ENCODE measurements at regions not wholly inside any gene's neighbourhood (a gene's known extent, or its start where the extent isn't known, plus 50 kb on each side); places are given as distances from the start of the nearest gene placed in this dataset.

DNA sequence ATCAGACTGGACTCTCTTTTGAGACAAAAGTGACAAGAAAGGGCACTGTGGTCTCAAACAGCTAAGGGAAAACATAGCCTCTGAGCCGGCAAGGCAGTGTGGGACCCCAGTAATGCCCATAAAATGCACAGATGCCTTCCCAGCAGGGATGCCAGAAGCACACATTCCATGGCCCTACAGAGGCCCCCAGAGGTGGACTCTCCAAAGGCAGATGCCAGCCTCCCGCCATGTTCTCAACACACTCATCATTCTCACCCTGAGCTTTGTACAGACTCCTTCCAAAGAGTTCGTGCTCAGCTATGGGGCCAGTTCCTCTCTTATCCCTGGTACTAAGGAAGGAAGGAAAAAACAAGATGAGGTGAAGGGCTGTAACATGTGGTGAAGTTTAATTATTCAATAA, 67.1 kb upstream of the ATP12A start:
- no peak overlapping the region for H3K27ac Mint-ChIP-seq (ENCODE audit: unreplicated experiment)
- no peaks in the 10 kb centered on the region for H3K9me3 Mint-ChIP-seq (ENCODE audit: low read depth)
- H3K27me3 Mint-ChIP-seq (ENCODE audit: low read depth): no peaks in the 10 kb centered on the region
- H3K36me3 Mint-ChIP-seq (ENCODE audit: low read depth): no peaks in the 10 kb centered on the region
- no peak overlapping the region for H3K4me3 Mint-ChIP-seq (ENCODE audit: unreplicated experiment)
- TF ChIP-seq, protein P1, sequence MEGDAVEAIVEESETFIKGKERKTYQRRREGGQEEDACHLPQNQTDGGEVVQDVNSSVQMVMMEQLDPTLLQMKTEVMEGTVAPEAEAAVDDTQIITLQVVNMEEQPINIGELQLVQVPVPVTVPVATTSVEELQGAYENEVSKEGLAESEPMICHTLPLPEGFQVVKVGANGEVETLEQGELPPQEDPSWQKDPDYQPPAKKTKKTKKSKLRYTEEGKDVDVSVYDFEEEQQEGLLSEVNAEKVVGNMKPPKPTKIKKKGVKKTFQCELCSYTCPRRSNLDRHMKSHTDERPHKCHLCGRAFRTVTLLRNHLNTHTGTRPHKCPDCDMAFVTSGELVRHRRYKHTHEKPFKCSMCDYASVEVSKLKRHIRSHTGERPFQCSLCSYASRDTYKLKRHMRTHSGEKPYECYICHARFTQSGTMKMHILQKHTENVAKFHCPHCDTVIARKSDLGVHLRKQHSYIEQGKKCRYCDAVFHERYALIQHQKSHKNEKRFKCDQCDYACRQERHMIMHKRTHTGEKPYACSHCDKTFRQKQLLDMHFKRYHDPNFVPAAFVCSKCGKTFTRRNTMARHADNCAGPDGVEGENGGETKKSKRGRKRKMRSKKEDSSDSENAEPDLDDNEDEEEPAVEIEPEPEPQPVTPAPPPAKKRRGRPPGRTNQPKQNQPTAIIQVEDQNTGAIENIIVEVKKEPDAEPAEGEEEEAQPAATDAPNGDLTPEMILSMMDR (IDR thresholded peaks at IDR 0.05): no peak
- no peaks in the 10 kb centered on the region for H3K4me1 Mint-ChIP-seq (ENCODE audit: low read depth)
- DNase-seq (ENCODE audit: low spot score): no peak

DNA sequence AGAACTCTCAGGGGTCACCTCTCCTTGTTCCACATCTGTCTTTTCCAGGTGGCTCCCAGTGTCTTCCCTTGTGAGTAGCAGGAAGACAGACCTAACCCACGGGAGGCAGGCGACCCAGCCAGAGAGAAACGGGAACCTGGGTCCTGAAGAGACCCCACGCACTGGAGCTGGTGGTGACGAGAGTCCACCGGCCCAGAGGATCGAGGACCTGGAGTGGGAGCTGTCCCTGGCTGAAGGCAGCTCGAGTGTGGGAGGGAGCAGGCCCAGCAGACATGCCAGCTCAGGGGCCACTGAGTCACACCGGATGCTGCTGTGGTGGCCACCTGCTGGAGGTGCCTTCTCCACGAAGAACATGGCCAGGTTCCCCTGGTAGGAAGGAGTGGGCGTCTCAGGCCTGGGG, 66.5 kb upstream of the ATP12A start:
- H3K4me3 Mint-ChIP-seq (ENCODE audit: unreplicated experiment): no peak overlapping the region
- no peak for DNase-seq (ENCODE audit: low spot score)
- no peaks in the 10 kb centered on the region for H3K9me3 Mint-ChIP-seq (ENCODE audit: low read depth)

DNA sequence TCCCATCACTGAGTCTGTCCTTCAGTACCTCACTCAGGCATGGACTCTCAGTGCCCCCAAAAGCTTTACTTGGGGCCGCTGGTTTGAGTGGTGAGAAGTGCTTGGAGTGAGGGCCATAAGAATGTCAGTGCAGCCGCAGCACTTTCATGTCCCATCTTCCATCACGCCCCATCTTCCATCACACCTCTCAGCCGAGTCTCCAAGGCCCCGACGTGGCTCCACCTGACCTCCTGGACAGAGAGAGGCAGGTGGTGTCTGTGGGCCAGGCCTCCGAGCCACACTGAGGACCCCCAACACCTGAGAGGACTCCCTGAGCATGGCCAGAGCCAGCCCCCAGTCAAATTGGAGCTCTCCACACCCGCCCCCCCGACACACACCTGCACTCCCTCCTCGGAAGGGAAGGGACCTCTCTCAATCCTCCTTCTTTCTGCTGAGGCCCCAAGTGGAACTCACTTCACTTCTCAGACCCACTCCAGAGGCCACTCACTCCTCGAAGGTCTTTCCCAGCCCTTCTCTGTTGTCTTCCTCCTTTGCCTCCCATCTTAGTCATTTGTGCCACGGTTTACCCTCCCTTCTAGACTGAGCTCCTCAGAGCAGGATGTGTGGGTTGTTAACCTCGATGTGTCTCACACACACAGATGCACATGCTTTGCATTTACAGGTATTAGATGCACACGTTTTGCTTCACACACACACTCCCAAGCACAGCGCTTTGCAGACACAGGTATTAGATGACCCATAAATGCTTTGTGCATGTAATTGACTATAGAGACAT, 65.7 kb upstream of the ATP12A start:
- Mint-ChIP-seq H3K27ac (ENCODE audit: unreplicated experiment) (no peak overlapping the region), H3K4me3 (ENCODE audit: unreplicated experiment) (no peak overlapping the region), H3K9me3 (ENCODE audit: low read depth) (no peaks in the 10 kb centered on the region), H3K27me3 (ENCODE audit: low read depth) (no peaks in the 10 kb centered on the region), H3K36me3 (ENCODE audit: low read depth) (no peaks in the 10 kb centered on the region), H3K4me1 (ENCODE audit: low read depth) (no peaks in the 10 kb centered on the region)
- TF ChIP-seq, protein P1 (IDR thresholded peaks at IDR 0.05): no peak
- no peak for DNase-seq (ENCODE audit: low spot score)

More for the DNA sequence above, 66.5 kb upstream of the ATP12A start:
- H3K36me3 Mint-ChIP-seq (ENCODE audit: low read depth): no peaks in the 10 kb centered on the region
- no peaks in the 10 kb centered on the region for H3K27me3 Mint-ChIP-seq (ENCODE audit: low read depth)
- no peaks in the 10 kb centered on the region for H3K4me1 Mint-ChIP-seq (ENCODE audit: low read depth)
- TF ChIP-seq, protein P1 (IDR thresholded peaks at IDR 0.05): no peak
- no peak overlapping the region for H3K27ac Mint-ChIP-seq (ENCODE audit: unreplicated experiment)

DNA sequence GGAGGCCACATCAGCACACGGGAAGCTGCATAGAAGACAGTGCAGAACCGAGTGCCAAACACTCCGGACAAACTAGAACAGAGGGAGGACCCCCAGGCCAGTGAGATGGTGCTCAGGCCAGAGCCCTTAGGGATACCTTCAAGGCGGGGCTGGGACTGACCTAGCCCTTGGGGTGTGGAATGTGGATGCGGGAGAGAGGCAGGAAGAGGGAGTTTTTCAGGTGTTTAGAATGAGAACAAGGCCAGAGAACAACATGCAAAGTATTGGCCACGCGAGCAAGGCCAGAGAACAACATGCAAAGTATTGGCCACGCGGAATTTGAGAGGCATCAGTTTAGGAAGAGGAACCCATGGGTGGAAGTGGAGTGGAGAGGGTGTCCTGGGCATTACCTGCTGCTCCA, 65.1 kb upstream of the ATP12A start:
- Mint-ChIP-seq H3K4me3 (ENCODE audit: unreplicated experiment) (no peak overlapping the region), H3K9me3 (ENCODE audit: low read depth) (no peaks in the 10 kb centered on the region), H3K4me1 (ENCODE audit: low read depth) (no peaks in the 10 kb centered on the region), H3K27ac (ENCODE audit: unreplicated experiment) (no peak overlapping the region), H3K27me3 (ENCODE audit: low read depth) (no peaks in the 10 kb centered on the region), H3K36me3 (ENCODE audit: low read depth) (no peaks in the 10 kb centered on the region)
- DNase-seq (ENCODE audit: low spot score): no peak
- TF ChIP-seq, protein P1 (IDR thresholded peaks at IDR 0.05): no peak

DNA sequence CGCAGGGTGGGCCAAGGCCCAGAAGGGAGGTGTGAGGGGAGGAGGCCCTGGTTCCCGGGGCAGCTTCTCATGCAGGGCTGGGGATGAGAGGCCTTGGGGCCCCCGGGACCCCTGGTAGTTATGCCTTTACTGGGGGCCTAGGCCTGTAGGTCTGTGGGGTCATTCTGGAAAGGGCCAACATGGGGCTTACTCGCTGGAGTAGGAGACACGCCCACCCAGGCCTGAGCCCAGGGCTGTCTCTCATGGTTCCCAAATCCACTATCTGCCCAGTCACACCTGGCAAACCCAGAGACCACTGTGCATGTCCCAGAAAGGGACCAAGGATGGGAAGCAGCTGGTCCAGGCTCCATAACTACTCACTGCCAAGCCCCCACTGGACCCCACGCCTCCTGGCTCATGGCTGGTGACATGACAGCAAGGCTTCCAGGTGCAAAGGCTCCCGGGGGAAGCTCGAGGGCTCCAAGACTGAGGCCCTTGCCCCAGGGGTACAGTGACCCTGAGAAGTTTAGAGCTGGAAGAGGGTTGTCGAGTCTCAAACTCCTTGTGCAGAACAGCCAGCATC, 64.2 kb upstream of the ATP12A start:
- no peak overlapping the region for H3K27ac Mint-ChIP-seq (ENCODE audit: unreplicated experiment)
- H3K4me3 Mint-ChIP-seq (ENCODE audit: unreplicated experiment): no peak overlapping the region
- H3K4me1 Mint-ChIP-seq (ENCODE audit: low read depth): no peaks in the 10 kb centered on the region
- TF ChIP-seq, protein P1 (IDR thresholded peaks at IDR 0.05): no peak
- H3K9me3 Mint-ChIP-seq (ENCODE audit: low read depth): no peaks in the 10 kb centered on the region
- no peaks in the 10 kb centered on the region for H3K36me3 Mint-ChIP-seq (ENCODE audit: low read depth)
- no peaks in the 10 kb centered on the region for H3K27me3 Mint-ChIP-seq (ENCODE audit: low read depth)
- DNase-seq (ENCODE audit: low spot score): no peak

Data from chondrocyte (in vitro differentiated cells).